H9 (cell line): ENCODE measurements at regions not wholly inside any gene's neighbourhood (a gene's known extent, or its start where the extent isn't known, plus 50 kb on each side); places are given as distances from the start of the nearest gene placed in this dataset.

Experiments used
- DNase-seq: peaks from one replicate; pipeline ENCODE4 v3.0.0-alpha.2; 2017
- H2AFZ ChIP-seq: one replicate; pipeline ENCODE4 v1.6.1; 2013; ENCODE audit warnings: mild to moderate bottlenecking, low read length, control low read depth, moderate library complexity
- H2AK5ac ChIP-seq: 2 replicates; pipeline ENCODE4 v1.6.1; 2013; ENCODE audit warnings: low read length, control low read depth, mixed read lengths; ENCODE audit not compliant: insufficient read length
- H2BK120ac ChIP-seq: one replicate; pipeline ENCODE4 v1.6.1; 2013; ENCODE audit warnings: low read depth, mild to moderate bottlenecking, low read length, control low read depth, inconsistent platforms; ENCODE audit not compliant: poor library complexity, severe bottlenecking
- H2BK12ac ChIP-seq: 2 replicates; pipeline ENCODE4 v1.6.1; 2013; ENCODE audit warnings: low read length, control low read depth, mixed read lengths, low read depth; ENCODE audit not compliant: insufficient read length
- H2BK15ac ChIP-seq: 2 replicates; pipeline ENCODE4 v1.6.1; 2013; ENCODE audit warnings: low read depth, low read length, control low read depth
- H2BK20ac ChIP-seq: one replicate; pipeline ENCODE4 v1.6.1; 2013; ENCODE audit warnings: low read depth, mild to moderate bottlenecking, low read length, control low read depth, inconsistent platforms; ENCODE audit not compliant: poor library complexity, severe bottlenecking
- H2BK5ac ChIP-seq: 2 replicates; pipeline ENCODE4 v1.6.1; 2013; ENCODE audit warnings: low read length, control low read depth, mixed read lengths; ENCODE audit not compliant: insufficient read length
- H3K14ac ChIP-seq: 2 replicates; pipeline ENCODE4 v1.6.1; 2013; ENCODE audit warnings: low read length, control low read depth; ENCODE audit not compliant: insufficient read depth
- H3K18ac ChIP-seq: 2 replicates; pipeline ENCODE4 v1.6.1; 2013; ENCODE audit warnings: low read depth, mild to moderate bottlenecking, mixed read lengths, low read length, control low read depth; ENCODE audit not compliant: insufficient read length
- H3K23ac ChIP-seq: 2 replicates; pipeline ENCODE4 v1.6.1; 2013; ENCODE audit warnings: low read length, control low read depth, mixed read lengths, low read depth; ENCODE audit not compliant: insufficient read length
- H3K23me2 ChIP-seq: 2 replicates; pipeline ENCODE4 v1.6.1; 2013; ENCODE audit warnings: low read depth, mild to moderate bottlenecking, mixed read lengths, low read length, control low read depth; ENCODE audit not compliant: insufficient read length, poor library complexity, severe bottlenecking
- H3K27ac ChIP-seq: 2 replicates; pipeline ENCODE4 v1.5.1; 2013; ENCODE audit warnings: low read length, control low read depth, mixed read lengths, low read depth; ENCODE audit not compliant: insufficient read length
- H3K27me3 ChIP-seq: 2 replicates; pipeline ENCODE4 v1.6.1; 2013; ENCODE audit warnings: low read length, control low read depth, inconsistent platforms; ENCODE audit not compliant: insufficient read depth
- H3K4ac ChIP-seq: 2 replicates; pipeline ENCODE4 v1.6.1; 2013; ENCODE audit warnings: low read depth, mild to moderate bottlenecking, control low read depth, inconsistent platforms, low read length, moderate library complexity
- H3K4me1 ChIP-seq: 2 replicates; pipeline ENCODE4 v1.6.1; 2013; ENCODE audit warnings: low read length, control low read depth, inconsistent platforms; ENCODE audit not compliant: insufficient read depth
- H3K4me2 ChIP-seq: 2 replicates; pipeline ENCODE4 v1.6.1; 2013; ENCODE audit warnings: low read length, control low read depth, mixed read lengths; ENCODE audit not compliant: insufficient read length, insufficient read depth
- H3K56ac ChIP-seq: 2 replicates; pipeline ENCODE4 v1.6.1; 2013; ENCODE audit warnings: low read depth, mild to moderate bottlenecking, mixed read lengths, low read length, control low read depth; ENCODE audit not compliant: insufficient read length
- H3K79me1 ChIP-seq: 2 replicates; pipeline ENCODE4 v1.6.1; 2013; ENCODE audit warnings: low read depth, mild to moderate bottlenecking, moderate library complexity, low read length, control low read depth, inconsistent platforms; ENCODE audit not compliant: insufficient read depth, poor library complexity, severe bottlenecking
- H3K79me2 ChIP-seq: 2 replicates; pipeline ENCODE4 v1.6.1; 2013; ENCODE audit warnings: low read length, control low read depth, inconsistent platforms; ENCODE audit not compliant: insufficient read depth
- H3K9ac ChIP-seq: 2 replicates; pipeline ENCODE4 v1.6.1; 2013; ENCODE audit warnings: low read length, control low read depth, mixed read lengths; ENCODE audit not compliant: insufficient read length; ENCODE audit errors: extremely low read depth
- H3K9me3 ChIP-seq: one replicate; pipeline ENCODE4 v1.6.1; 2013; ENCODE audit warnings: low read depth, low read length, inconsistent platforms; ENCODE audit not compliant: control insufficient read depth
- H3T11ph ChIP-seq: one replicate; pipeline ENCODE4 v1.6.1; 2013; ENCODE audit warnings: mild to moderate bottlenecking, low read length, control low read depth, inconsistent platforms
- H4K20me1 ChIP-seq: one replicate; pipeline ENCODE4 v1.6.1; 2013; ENCODE audit not compliant: control insufficient read depth, insufficient read length, insufficient read depth
- H4K5ac ChIP-seq: 2 replicates; pipeline ENCODE4 v1.6.1; 2013; ENCODE audit warnings: low read depth, mild to moderate bottlenecking, mixed read lengths, low read length, control low read depth; ENCODE audit not compliant: insufficient read length
- H4K8ac ChIP-seq: replicated peaks from 2 replicates; pipeline ENCODE4 v1.6.1; 2013; ENCODE audit warnings: low read length, control low read depth, mixed read lengths, low read depth; ENCODE audit not compliant: insufficient read length
- H4K91ac ChIP-seq: 2 replicates; pipeline ENCODE4 v1.6.1; 2013; ENCODE audit warnings: low read depth, mild to moderate bottlenecking, moderate library complexity, mixed read lengths, low read length, control low read depth; ENCODE audit not compliant: insufficient read length
- H3K27ac Mint-ChIP-seq, 3 experiments: 2 replicates in 2 of 3; 3 replicates in 1 of 3; pipeline ENCODE4 v1.8.0; 2020 to 2021; ENCODE audit warnings: mixed read lengths in 3 of 3, mild to moderate bottlenecking in 1 of 3, moderate library complexity in 1 of 3
- H3K27me3 Mint-ChIP-seq: 2 replicates; pipeline ENCODE4 v1.8.0; 2021; ENCODE audit warnings: low read depth, mild to moderate bottlenecking, moderate library complexity, mixed read lengths
- H3K36me3 Mint-ChIP-seq, 3 experiments: 2 replicates in 2 of 3; 3 replicates in 1 of 3; pipeline ENCODE4 v1.8.0; 2020 to 2021; ENCODE audit warnings: low read depth in 3 of 3, mixed read lengths in 3 of 3; ENCODE audit not compliant: insufficient read depth in 1 of 3
- H3K4me1 Mint-ChIP-seq, 2 experiments: 2 replicates each; pipeline ENCODE4 v1.8.0; 2020; ENCODE audit warnings: mixed read lengths in 2 of 2
- H3K4me3 Mint-ChIP-seq, 2 experiments: 2 replicates in 1 of 2; 3 replicates in 1 of 2; pipeline ENCODE4 v1.8.0; 2020 to 2021; ENCODE audit warnings: mild to moderate bottlenecking in 2 of 2, mixed read lengths in 2 of 2, moderate library complexity in 1 of 2
- H3K9me3 Mint-ChIP-seq, 2 experiments: 2 replicates in 1 of 2; 3 replicates in 1 of 2; pipeline ENCODE4 v1.8.0; 2020; ENCODE audit warnings: mild to moderate bottlenecking in 2 of 2, mixed read lengths in 2 of 2, moderate library complexity in 1 of 2
- WGBS: extraction: QIAGEN DNeasy Blood & Tissue Kit; methylation state at CpG from one replicate; pipeline ENCODE4 v1.1.7; 2013; ENCODE audit warnings: missing lambda C conversion rate, low lambda C conversion rate, mixed read lengths; ENCODE audit not compliant: insufficient read length; ENCODE audit errors: extremely low coverage; 5-methylcytosine and 5-hydroxymethylcytosine counted together
- TF ChIP-seq, protein P1 (sequence below): fragments of 200-600 bp; sonication (generic); conservative IDR thresholded peaks from 3 replicates; pipeline ENCODE4 v1.8.0; 2021; ENCODE audit warnings: antibody characterized with exemption, mild to moderate bottlenecking

DNA sequence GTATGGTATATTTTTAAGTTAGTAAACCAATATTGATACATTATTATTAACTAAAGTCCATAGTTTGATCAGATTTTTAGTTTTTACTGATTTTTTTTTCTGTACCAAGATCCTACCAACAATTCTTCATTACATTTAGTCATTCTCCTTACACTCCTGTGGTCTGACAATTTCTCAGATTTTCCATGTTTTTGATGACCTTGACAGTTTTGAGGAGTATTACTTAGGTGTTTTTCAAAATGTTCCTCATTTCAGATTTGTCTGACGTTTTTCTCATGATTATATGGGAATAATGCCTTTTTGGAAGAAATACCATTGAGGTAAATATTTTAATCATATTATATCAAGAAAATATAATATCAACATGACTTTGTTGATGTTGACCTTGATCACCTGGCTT, 423.8 kb downstream of the PPP4R3C start:
- Histone ChIP-seq H3K23ac (no peak overlapping the region), H3K23me2 (no peaks in the 10 kb centered on the region), H2BK20ac (no peak overlapping the region), H3K79me1 (no peaks in the 10 kb centered on the region), H3K4me1 (no peaks in the 10 kb centered on the region; the same call in 1 of the 2 replicates), H3K9me3 (peaks cover 13% of the 10 kb centered on the region), H3K9ac (no peak overlapping the region), H2BK15ac (no peak overlapping the region), H4K5ac (no peak overlapping the region), H3K56ac (no peak overlapping the region), H3K4ac (no peak overlapping the region), H2BK120ac (no peak overlapping the region), H3K18ac (no peak overlapping the region), H3T11ph (no peak overlapping the region), H2BK5ac (no peak overlapping the region), H3K27me3 (no peaks in the 10 kb centered on the region), H2AFZ (no peak overlapping the region), H3K27ac (no peak overlapping the region), H3K4me2 (no peak overlapping the region), H3K79me2 (no peaks in the 10 kb centered on the region), H4K91ac (no peak overlapping the region), H2AK5ac (no peak overlapping the region), H2BK12ac (no peak overlapping the region), H3K14ac (no peak overlapping the region), H4K20me1 (no peaks in the 10 kb centered on the region), H4K8ac (no peak overlapping the region)
- no peaks in the 10 kb centered on the region; the same call in 1 of the 2 replicates for H3K27me3 Mint-ChIP-seq
- TF ChIP-seq, protein P1, sequence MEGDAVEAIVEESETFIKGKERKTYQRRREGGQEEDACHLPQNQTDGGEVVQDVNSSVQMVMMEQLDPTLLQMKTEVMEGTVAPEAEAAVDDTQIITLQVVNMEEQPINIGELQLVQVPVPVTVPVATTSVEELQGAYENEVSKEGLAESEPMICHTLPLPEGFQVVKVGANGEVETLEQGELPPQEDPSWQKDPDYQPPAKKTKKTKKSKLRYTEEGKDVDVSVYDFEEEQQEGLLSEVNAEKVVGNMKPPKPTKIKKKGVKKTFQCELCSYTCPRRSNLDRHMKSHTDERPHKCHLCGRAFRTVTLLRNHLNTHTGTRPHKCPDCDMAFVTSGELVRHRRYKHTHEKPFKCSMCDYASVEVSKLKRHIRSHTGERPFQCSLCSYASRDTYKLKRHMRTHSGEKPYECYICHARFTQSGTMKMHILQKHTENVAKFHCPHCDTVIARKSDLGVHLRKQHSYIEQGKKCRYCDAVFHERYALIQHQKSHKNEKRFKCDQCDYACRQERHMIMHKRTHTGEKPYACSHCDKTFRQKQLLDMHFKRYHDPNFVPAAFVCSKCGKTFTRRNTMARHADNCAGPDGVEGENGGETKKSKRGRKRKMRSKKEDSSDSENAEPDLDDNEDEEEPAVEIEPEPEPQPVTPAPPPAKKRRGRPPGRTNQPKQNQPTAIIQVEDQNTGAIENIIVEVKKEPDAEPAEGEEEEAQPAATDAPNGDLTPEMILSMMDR, result no peak
- no peak for DNase-seq
- H3K9me3 Mint-ChIP-seq, result peaks cover 49 to 50% of the 10 kb centered on the region in 2 experiments
- no CpG with 5 or more reads among the region's 1 CpG for WGBS
- no peaks in the 10 kb centered on the region; a peak in 1 of 7 replicates for H3K36me3 Mint-ChIP-seq
- no peak overlapping the region for H3K27ac Mint-ChIP-seq
- no peak overlapping the region for H3K4me3 Mint-ChIP-seq
- peaks cover 0 to 9% of the 10 kb centered on the region in 2 experiments; a peak in 2 of 4 replicates for H3K4me1 Mint-ChIP-seq
